Neuronal stem cell (in vitro differentiated cells): ENCODE measurements at regions not wholly inside any gene's neighbourhood (a gene's known extent, or its start where the extent isn't known, plus 50 kb on each side); places are given as distances from the start of the nearest gene placed in this dataset.

Experiments
- DNase-seq: peaks from one replicate; pipeline ENCODE4 v3.0.0-alpha.2; 2013; ENCODE audit warnings: low spot score
- H2AFZ ChIP-seq: one replicate; pipeline ENCODE4 v1.6.1; 2013; ENCODE audit warnings: mild to moderate bottlenecking, low read length, inconsistent platforms
- H2AK5ac ChIP-seq: 2 replicates; pipeline ENCODE4 v1.6.1; 2013; ENCODE audit warnings: low read depth, mild to moderate bottlenecking, inconsistent platforms, low read length, moderate library complexity, mixed read lengths
- H2BK120ac ChIP-seq: 2 replicates; pipeline ENCODE4 v1.6.1; 2013; ENCODE audit warnings: low read depth, mild to moderate bottlenecking, inconsistent platforms, low read length, moderate library complexity, mixed read lengths
- H2BK12ac ChIP-seq: one replicate; pipeline ENCODE4 v1.6.1; 2013; ENCODE audit warnings: low read length, inconsistent platforms
- H2BK15ac ChIP-seq: 2 replicates; pipeline ENCODE4 v1.6.1; 2013; ENCODE audit warnings: mild to moderate bottlenecking, low read length, inconsistent platforms, mixed read lengths
- H2BK5ac ChIP-seq: one replicate; pipeline ENCODE4 v1.6.1; 2013; ENCODE audit warnings: inconsistent platforms, mild to moderate bottlenecking, low read length, moderate library complexity
- H3K14ac ChIP-seq: one replicate; pipeline ENCODE4 v1.6.1; 2013; ENCODE audit warnings: low read length, inconsistent platforms
- H3K18ac ChIP-seq: 2 replicates; pipeline ENCODE4 v1.6.1; 2013; ENCODE audit warnings: low read length, inconsistent platforms
- H3K23ac ChIP-seq: 2 replicates; pipeline ENCODE4 v1.6.1; 2013; ENCODE audit warnings: low read depth, mild to moderate bottlenecking, mixed read lengths, low read length, inconsistent platforms; ENCODE audit not compliant: poor library complexity
- H3K27ac ChIP-seq: replicated peaks from 3 replicates; pipeline ENCODE4 v1.5.1; 2013; ENCODE audit warnings: low read length, inconsistent platforms
- H3K27me3 ChIP-seq, 3 experiments: 2 replicates each; pipeline ENCODE4 v1.6.1; 2013; ENCODE audit warnings: low read length in 3 of 3, mild to moderate bottlenecking in 2 of 3, inconsistent platforms in 1 of 3, low read depth in 1 of 3, mixed read lengths in 1 of 3, moderate library complexity in 1 of 3; ENCODE audit not compliant: control insufficient read depth in 3 of 3, insufficient read depth in 3 of 3
- H3K36me3 ChIP-seq, 2 donors: replicated peaks in 1 of 2; 2 replicates each; pipeline ENCODE4 v1.6.1; 2013; ENCODE audit warnings: low read length in 2 of 2; ENCODE audit not compliant: control insufficient read depth in 2 of 2, insufficient read depth in 2 of 2
- H3K4ac ChIP-seq: 2 replicates; pipeline ENCODE4 v1.6.1; 2013; ENCODE audit warnings: inconsistent platforms, mild to moderate bottlenecking, low read length, moderate library complexity
- H3K4me1 ChIP-seq, 2 donors: 1 replicate in 1 of 2; 2 replicates in 1 of 2; pipeline ENCODE4 v1.6.1; 2013; ENCODE audit warnings: low read length in 2 of 2, low read depth in 1 of 2; ENCODE audit not compliant: control insufficient read depth in 2 of 2, insufficient read depth in 1 of 2
- H3K4me2 ChIP-seq: one replicate; pipeline ENCODE4 v1.6.1; 2013; ENCODE audit warnings: mild to moderate bottlenecking, low read length, inconsistent platforms; ENCODE audit not compliant: insufficient read depth, poor library complexity, severe bottlenecking
- H3K4me3 ChIP-seq, 2 donors: 2 replicates each; pipeline ENCODE4 v1.5.1; 2013; ENCODE audit warnings: low read length in 2 of 2, mild to moderate bottlenecking in 2 of 2, inconsistent platforms in 1 of 2, moderate library complexity in 1 of 2
- H3K79me1 ChIP-seq: one replicate; pipeline ENCODE4 v1.6.1; 2013; ENCODE audit warnings: low read depth, mild to moderate bottlenecking, inconsistent platforms, low read length, moderate library complexity
- H3K9ac ChIP-seq: one replicate; pipeline ENCODE4 v1.6.1; 2013; ENCODE audit warnings: mild to moderate bottlenecking, low read depth, low read length, inconsistent platforms; ENCODE audit not compliant: poor library complexity
- H3K9me3 ChIP-seq, 2 donors: replicated peaks in 1 of 2; 2 replicates each; pipeline versions ENCODE3 to v1.6.1; 2013; ENCODE audit warnings: low read length in 2 of 2, mild to moderate bottlenecking in 2 of 2, inconsistent platforms in 1 of 2, low read depth in 1 of 2, mixed read lengths in 1 of 2, moderate library complexity in 1 of 2; ENCODE audit not compliant: control insufficient read depth in 2 of 2, insufficient read depth in 1 of 2
- H4K8ac ChIP-seq: one replicate; pipeline ENCODE4 v1.6.1; 2013; ENCODE audit warnings: low read depth, mild to moderate bottlenecking, inconsistent platforms, low read length, moderate library complexity
- H4K91ac ChIP-seq: one replicate; pipeline ENCODE4 v1.6.1; 2013; ENCODE audit warnings: low read length, low read depth, mild to moderate bottlenecking, inconsistent platforms; ENCODE audit not compliant: poor library complexity
- WGBS, 2 donors: extraction: QIAGEN DNeasy Blood & Tissue Kit; methylation state at CpG; one replicate each; pipeline ENCODE4 v1.1.7; 2013; ENCODE audit warnings: missing lambda C conversion rate in 2 of 2, mixed read lengths in 1 of 2; ENCODE audit not compliant: insufficient read length in 2 of 2, insufficient replicate concordance in 1 of 2; ENCODE audit errors: extremely low coverage in 2 of 2; 5-methylcytosine and 5-hydroxymethylcytosine counted together

- no CpG with 5 or more reads among the region's 7 CpGs for WGBS, 2 donors
- no peak overlapping the region for H3K14ac ChIP-seq
- no peak overlapping the region for H2BK5ac ChIP-seq
- H4K91ac ChIP-seq = no peak overlapping the region
- DNase-seq = no peak
- no peak overlapping the region for H2BK15ac ChIP-seq
- no peak overlapping the region for H3K27ac ChIP-seq
- H3K4me2 ChIP-seq = no peak overlapping the region
- H4K8ac ChIP-seq = no peak overlapping the region
- no peak overlapping the region for H2AK5ac ChIP-seq
- no peak overlapping the region for H3K4me3 ChIP-seq
- no peaks in the 10 kb centered on the region for H3K4me1 ChIP-seq
- no peak overlapping the region for H2BK120ac ChIP-seq
- H3K18ac ChIP-seq = no peak overlapping the region
- H3K9ac ChIP-seq = no peak overlapping the region
- no peaks in the 10 kb centered on the region for H3K27me3 ChIP-seq
- no peak overlapping the region for H3K23ac ChIP-seq
- no peak overlapping the region for H2BK12ac ChIP-seq
- no peak overlapping the region for H2AFZ ChIP-seq
- H3K4ac ChIP-seq = no peak overlapping the region
- no peaks in the 10 kb centered on the region for H3K36me3 ChIP-seq
- H3K9me3 ChIP-seq = no peaks in the 10 kb centered on the region
- H3K79me1 ChIP-seq = no peaks in the 10 kb centered on the region
Observed at GRCh38 chr2:196361606-196362326, 190.4 kb upstream of the STK17B start.

GRCh38 chr2:196362973-196363549, 191.7 kb upstream of the STK17B start:
- no CpG with 5 or more reads among the region's 2 CpGs for WGBS, 2 donors
- Histone ChIP-seq H3K36me3 (no peaks in the 10 kb centered on the region), H3K4me1 (no peaks in the 10 kb centered on the region), H2AK5ac (no peak overlapping the region), H3K9ac (no peak overlapping the region), H2AFZ (no peak overlapping the region), H3K18ac (no peak overlapping the region), H3K9me3 (no peaks in the 10 kb centered on the region), H2BK120ac (no peak overlapping the region), H3K4ac (no peak overlapping the region), H3K4me3 (no peak overlapping the region), H4K8ac (no peak overlapping the region), H2BK12ac (no peak overlapping the region), H3K4me2 (no peak overlapping the region), H3K14ac (no peak overlapping the region), H3K27ac (no peak overlapping the region), H3K79me1 (no peaks in the 10 kb centered on the region), H3K27me3 (no peaks in the 10 kb centered on the region), H2BK5ac (no peak overlapping the region), H4K91ac (no peak overlapping the region), H2BK15ac (no peak overlapping the region), H3K23ac (no peak overlapping the region)
- no peak for DNase-seq

GRCh38 chr2:196365145-196365544, 193.8 kb upstream of the STK17B start:
- H3K4ac ChIP-seq = no peak overlapping the region
- no peak overlapping the region for H2BK15ac ChIP-seq
- no peak overlapping the region for H3K23ac ChIP-seq
- H3K79me1 ChIP-seq = no peaks in the 10 kb centered on the region
- H3K14ac ChIP-seq = no peak overlapping the region
- no peak overlapping the region for H2AK5ac ChIP-seq
- no peak overlapping the region for H4K8ac ChIP-seq
- H4K91ac ChIP-seq = no peak overlapping the region
- no peaks in the 10 kb centered on the region for H3K36me3 ChIP-seq
- no CpG with 5 or more reads among the region's 3 CpGs for WGBS, 2 donors
- no peak overlapping the region for H2AFZ ChIP-seq
- DNase-seq = no peak
- H2BK12ac ChIP-seq = no peak overlapping the region
- no peak overlapping the region for H3K18ac ChIP-seq
- no peak overlapping the region for H2BK120ac ChIP-seq
- no peaks in the 10 kb centered on the region for H3K4me1 ChIP-seq
- no peak overlapping the region for H3K27ac ChIP-seq
- no peak overlapping the region for H3K4me2 ChIP-seq
- H3K27me3 ChIP-seq = no peaks in the 10 kb centered on the region
- H3K9me3 ChIP-seq = peaks cover 2 to 9% of the 10 kb centered on the region in 2 donors
- H2BK5ac ChIP-seq = no peak overlapping the region
- H3K9ac ChIP-seq = no peak overlapping the region
- H3K4me3 ChIP-seq = no peak overlapping the region

GRCh38 chr2:196365923-196366322, 194.5 kb upstream of the STK17B start:
- Histone ChIP-seq H2AK5ac (no peak overlapping the region), H2BK12ac (no peak overlapping the region), H4K91ac (no peak overlapping the region), H2BK5ac (no peak overlapping the region), H3K18ac (no peak overlapping the region), H2BK15ac (no peak overlapping the region), H3K79me1 (no peaks in the 10 kb centered on the region), H3K4me2 (no peak overlapping the region), H3K4ac (no peak overlapping the region), H3K4me1 (no peaks in the 10 kb centered on the region), H3K27me3 (no peaks in the 10 kb centered on the region), H2BK120ac (no peak overlapping the region), H4K8ac (no peak overlapping the region), H3K9ac (no peak overlapping the region), H3K27ac (no peak overlapping the region), H3K36me3 (no peaks in the 10 kb centered on the region), H3K4me3 (no peak overlapping the region), H3K23ac (no peak overlapping the region), H2AFZ (no peak overlapping the region), H3K14ac (no peak overlapping the region), H3K9me3 (peaks cover 2 to 9% of the 10 kb centered on the region in 2 donors)
- no CpG with 5 or more reads among the region's 1 CpG for WGBS, 2 donors
- DNase-seq = no peak
